H1 (cell line): ENCODE measurements at regions not wholly inside any gene's neighbourhood (a gene's known extent, or its start where the extent isn't known, plus 50 kb on each side); places are given as distances from the start of the nearest gene placed in this dataset.

Source experiments
- CTCF ChIA-PET: fragments of 300-600 bp; sonication (Branson Sonifier 250); formaldehyde crosslinking; loops from one replicate; lab custom pipeline; 2021; ENCODE audit not compliant: partially characterized antibody; lab: Charles Lee
- POLR2A ChIA-PET: fragments of 300-600 bp; sonication (Branson Sonifier 250); formaldehyde crosslinking; loops from one replicate; lab custom pipeline; 2021; ENCODE audit warnings: inconsistent platforms; ENCODE audit not compliant: partially characterized antibody; lab: Charles Lee
- DNase-seq, 2 experiments: peaks; one replicate each; pipeline versions ENCODE4 v3.0.0 to v3.0.0-alpha.2; 2010 to 2022; ENCODE audit warnings: low spot score in 2 of 2, low read depth in 1 of 2, mixed read lengths in 1 of 2
- FAIRE-seq: peaks from 2 replicates; lab custom pipeline; 2011; peaks lifted over from hg19 to GRCh38; lab: Jason Lieb, UNC
- H2AFZ ChIP-seq: 2 replicates; pipeline ENCODE4 v1.8.1; 2012; ENCODE audit warnings: low read length, inconsistent platforms
- H2AK5ac ChIP-seq: 2 replicates; pipeline ENCODE4 v1.6.1; 2013; ENCODE audit warnings: low read depth, low read length
- H2BK120ac ChIP-seq: replicated peaks from 2 replicates; pipeline ENCODE3; 2013; ENCODE audit warnings: low read depth, low read length, inconsistent platforms
- H2BK12ac ChIP-seq: 2 replicates; pipeline ENCODE4 v1.6.1; 2013; ENCODE audit warnings: low read depth, low read length
- H2BK15ac ChIP-seq: 2 replicates; pipeline ENCODE4 v1.6.1; 2013; ENCODE audit warnings: low read length
- H2BK20ac ChIP-seq: 2 replicates; pipeline ENCODE4 v1.6.1; 2013; ENCODE audit warnings: low read length
- H2BK5ac ChIP-seq: 2 replicates; pipeline ENCODE4 v1.6.1; 2013; ENCODE audit warnings: low read depth, low read length
- H3K14ac ChIP-seq: 2 replicates; pipeline ENCODE4 v1.6.1; 2013; ENCODE audit warnings: inconsistent platforms; ENCODE audit not compliant: insufficient read length
- H3K18ac ChIP-seq: 2 replicates; pipeline ENCODE4 v1.6.1; 2013; ENCODE audit warnings: low read length; ENCODE audit errors: extremely low read depth
- H3K23ac ChIP-seq: 2 replicates; pipeline ENCODE4 v1.6.1; 2013; ENCODE audit warnings: inconsistent platforms; ENCODE audit not compliant: insufficient read length
- H3K23me2 ChIP-seq: 2 replicates; pipeline ENCODE4 v1.6.1; 2013; ENCODE audit warnings: low read depth, low read length
- H3K27ac ChIP-seq: 2 replicates; pipeline ENCODE4 v1.6.1; 2011; ENCODE audit warnings: low read depth, low read length, inconsistent platforms
- H3K27me3 ChIP-seq, 4 experiments: replicated peaks in 1 of 4; 1 replicate in 1 of 4; 2 replicates in 3 of 4; pipeline versions ENCODE4 v1.6.1 to v1.8.1; 2011 to 2013; ENCODE audit warnings: low read length in 3 of 4, mild to moderate bottlenecking in 3 of 4, inconsistent platforms in 2 of 4, mixed read lengths in 2 of 4, moderate library complexity in 1 of 4; ENCODE audit not compliant: control insufficient read depth in 3 of 4, insufficient read depth in 3 of 4; ENCODE audit errors: extremely low read depth in 1 of 4
- H3K36me3 ChIP-seq, 4 experiments: 2 replicates each; pipeline versions ENCODE4 v1.6.1 to v1.8.1; 2011 to 2013; ENCODE audit warnings: mild to moderate bottlenecking in 4 of 4, low read length in 3 of 4, moderate library complexity in 2 of 4, control low read depth in 1 of 4, inconsistent platforms in 1 of 4; ENCODE audit not compliant: insufficient read depth in 4 of 4, control insufficient read depth in 2 of 4
- H3K4ac ChIP-seq: replicated peaks from 2 replicates; pipeline ENCODE3; 2013; ENCODE audit warnings: low read length, low read depth, mixed read lengths, inconsistent platforms; ENCODE audit not compliant: insufficient read length
- H3K4me1 ChIP-seq, 4 experiments: replicated peaks in 1 of 4; 1 replicate in 1 of 4; 2 replicates in 3 of 4; pipeline versions ENCODE4 v1.6.1 to v1.8.1; 2011 to 2013; ENCODE audit warnings: low read length in 3 of 4, inconsistent platforms in 2 of 4, mixed read lengths in 1 of 4; ENCODE audit not compliant: insufficient read depth in 4 of 4, control insufficient read depth in 3 of 4
- H3K4me2 ChIP-seq, 2 experiments: 2 replicates each; pipeline versions ENCODE4 v1.6.1 to v1.8.1; 2011 to 2013; ENCODE audit warnings: low read depth in 2 of 2, low read length in 2 of 2, control low read depth in 1 of 2, inconsistent platforms in 1 of 2, mild to moderate bottlenecking in 1 of 2; ENCODE audit not compliant: insufficient read depth in 1 of 2
- H3K4me3 ChIP-seq, 4 experiments: fragments of 200-600, 300-600 bp in 1 of 4; sonication (generic), shearing (Covaris generic), sonication (Bioruptor Twin) in 1 of 4; 2 replicates each; pipeline versions ENCODE4 v1.5.1 to v1.8.1; 2011 to 2016; ENCODE audit warnings: low read length in 4 of 4, low read depth in 3 of 4, control low read depth in 2 of 4, inconsistent platforms in 2 of 4, mild to moderate bottlenecking in 2 of 4, mixed read lengths in 1 of 4, moderate library complexity in 1 of 4; ENCODE audit not compliant: insufficient read depth in 2 of 4; ENCODE audit errors: extremely low read depth in 1 of 4
- H3K56ac ChIP-seq: replicated peaks from 2 replicates; pipeline ENCODE3; 2013; ENCODE audit warnings: low read depth, mild to moderate bottlenecking, mixed read lengths, low read length, inconsistent platforms; ENCODE audit not compliant: insufficient read length
- H3K79me1 ChIP-seq: 2 replicates; pipeline ENCODE4 v1.6.1; 2013; ENCODE audit warnings: low read depth, low read length, control low read depth
- H3K79me2 ChIP-seq, 2 experiments: 2 replicates each; pipeline versions ENCODE4 v1.6.1 to v1.8.1; 2012 to 2013; ENCODE audit warnings: low read length in 2 of 2, mild to moderate bottlenecking in 2 of 2, inconsistent platforms in 1 of 2; ENCODE audit not compliant: insufficient read depth in 2 of 2, control insufficient read depth in 1 of 2
- H3K9ac ChIP-seq, 4 experiments: replicated peaks in 1 of 4; 1 replicate in 1 of 4; 2 replicates in 3 of 4; pipeline versions ENCODE4 v1.6.1 to v1.8.1; 2011 to 2013; ENCODE audit warnings: low read depth in 3 of 4, low read length in 3 of 4, control low read depth in 2 of 4, mild to moderate bottlenecking in 2 of 4, moderate library complexity in 2 of 4, inconsistent platforms in 1 of 4; ENCODE audit errors: extremely low read depth in 1 of 4
- H3K9me3 ChIP-seq, 2 experiments: 2 replicates each; pipeline versions ENCODE4 v1.6.1 to v1.8.1; 2012 to 2013; ENCODE audit warnings: mild to moderate bottlenecking in 2 of 2, moderate library complexity in 2 of 2, control low read depth in 1 of 2, inconsistent platforms in 1 of 2, low read depth in 1 of 2, low read length in 1 of 2, mixed read lengths in 1 of 2; ENCODE audit not compliant: insufficient read depth in 2 of 2
- H4K20me1 ChIP-seq, 2 experiments: replicated peaks in 1 of 2; 2 replicates each; pipeline versions ENCODE3 to v1.8.1; 2011 to 2013; ENCODE audit warnings: inconsistent platforms in 2 of 2, low read length in 2 of 2, mild to moderate bottlenecking in 1 of 2; ENCODE audit not compliant: insufficient read depth in 2 of 2, control insufficient read depth in 1 of 2
- H4K5ac ChIP-seq: 2 replicates; pipeline ENCODE4 v1.6.1; 2013; ENCODE audit warnings: low read length, low read depth, mixed read lengths, inconsistent platforms; ENCODE audit not compliant: insufficient read length
- H4K8ac ChIP-seq: 2 replicates; pipeline ENCODE4 v1.8.0; 2013; ENCODE audit warnings: mild to moderate bottlenecking, moderate library complexity, low read length, inconsistent platforms; ENCODE audit not compliant: insufficient read depth; ENCODE audit errors: extremely low read depth
- H4K91ac ChIP-seq: replicated peaks from 2 replicates; pipeline ENCODE3; 2013; ENCODE audit warnings: low read length, mixed read lengths, inconsistent platforms; ENCODE audit not compliant: insufficient read length
- ASH2L ChIP-seq: fragments of 200-600, 300-600 bp; sonication (generic); IDR thresholded peaks from one replicate; pipeline ENCODE4 v1.7.1; 2017; ENCODE audit warnings: low read length
- BACH1 ChIP-seq: IDR thresholded peaks from 2 replicates; pipeline ENCODE4 v1.6.1; 2012; ENCODE audit warnings: low read length, improper control_type of control experiment
- BRCA1 ChIP-seq: IDR thresholded peaks from 2 replicates; pipeline ENCODE4 v1.6.1; 2012; ENCODE audit warnings: low read depth, low read length, improper control_type of control experiment
- CBX5 ChIP-seq: fragments of 300-800, 300-1000 bp; sonication (generic); IDR thresholded peaks from 2 replicates; pipeline ENCODE4 v1.7.1; 2016; ENCODE audit warnings: antibody characterized with exemption, low read length, low read depth
- CEBPB ChIP-seq: IDR thresholded peaks from 2 replicates; pipeline ENCODE4 v1.6.1; 2012; ENCODE audit warnings: low read depth, low read length
- FOSL1 ChIP-seq: IDR thresholded peaks from 2 replicates; pipeline ENCODE4 v1.6.1; 2011; ENCODE audit warnings: mild to moderate bottlenecking, low read depth, low read length, moderate library complexity; ENCODE audit not compliant: insufficient read depth
- JUN ChIP-seq: IDR thresholded peaks from 2 replicates; pipeline ENCODE4 v1.6.1; 2011; ENCODE audit warnings: low read depth, mild to moderate bottlenecking, improper control_type of control experiment, low read length
- JUND ChIP-seq: IDR thresholded peaks from 2 replicates; pipeline ENCODE4 v1.6.1; 2011; ENCODE audit warnings: mild to moderate bottlenecking, improper control_type of control experiment, low read length
- NRF1 ChIP-seq: IDR thresholded peaks from 2 replicates; pipeline ENCODE4 v1.6.1; 2011; ENCODE audit warnings: mild to moderate bottlenecking, low read depth, low read length, improper control_type of control experiment
- PHF8 ChIP-seq: fragments of 200-600 bp; sonication (generic); conservative IDR thresholded peaks from 2 replicates; pipeline ENCODE4 v1.7.1; 2012; ENCODE audit warnings: low read depth, mild to moderate bottlenecking, inconsistent platforms, low read length, moderate library complexity
- POU5F1 ChIP-seq: IDR thresholded peaks from 2 replicates; pipeline ENCODE4 v1.6.1; 2011; ENCODE audit warnings: low read depth, mild to moderate bottlenecking, low read length, moderate library complexity
- WGBS, 2 experiments: shearing (Covaris generic) in 1 of 2; methylation state at CpG; one replicate each; pipeline versions ENCODE4 v1.1.6 to v1.1.7; 2013 to 2015; ENCODE audit warnings: low lambda C conversion rate in 2 of 2, mixed read lengths in 2 of 2, inconsistent platforms in 1 of 2, low coverage in 1 of 2, missing lambda C conversion rate in 1 of 2; ENCODE audit not compliant: insufficient replicate concordance in 2 of 2, insufficient coverage in 1 of 2, insufficient read length in 1 of 2; ENCODE audit errors: extremely low coverage in 1 of 2, missing lambda C conversion rate in 1 of 2; 5-methylcytosine and 5-hydroxymethylcytosine counted together

DNA sequence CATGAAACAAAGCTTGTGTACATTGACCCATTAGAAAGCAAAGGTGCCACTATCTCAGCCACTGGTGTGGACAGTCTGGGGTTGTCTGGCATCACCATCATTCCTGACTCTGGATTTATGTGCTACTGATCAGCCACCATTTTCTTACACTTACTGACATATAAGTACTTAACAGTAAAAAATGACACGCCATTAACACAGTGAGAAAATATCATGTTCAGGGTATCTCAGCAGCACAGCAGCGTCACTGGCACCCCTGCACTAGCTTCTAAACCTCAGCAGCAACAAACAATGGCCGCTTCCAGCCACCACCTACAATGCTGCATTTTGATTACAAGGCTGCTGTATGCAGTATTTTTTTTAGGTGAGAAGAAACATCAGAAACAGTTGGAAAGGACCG, 253.4 kb upstream of the HDAC4 start:
- Histone ChIP-seq H3K27me3 (no peaks in the 10 kb centered on the region), H3K79me1 (no peaks in the 10 kb centered on the region), H4K91ac (no peak overlapping the region), H3K36me3 (no peaks in the 10 kb centered on the region), H3K4me1 (no peaks in the 10 kb centered on the region), H2AFZ (no peak overlapping the region), H3K18ac (no peak overlapping the region), H3K27ac (no peak overlapping the region), H4K20me1 (no peaks in the 10 kb centered on the region), H3K4ac (no peak overlapping the region), H2BK120ac (no peak overlapping the region), H3K9ac (no peak overlapping the region), H3K23ac (no peak overlapping the region), H2AK5ac (no peak overlapping the region), H3K56ac (no peak overlapping the region), H3K23me2 (no peaks in the 10 kb centered on the region), H4K5ac (no peak overlapping the region), H4K8ac (no peak overlapping the region), H3K14ac (no peak overlapping the region), H3K4me2 (no peak overlapping the region), H3K9me3 (peaks cover 0 to 3% of the 10 kb centered on the region in 2 experiments; a peak in 1 of 4 replicates), H3K4me3 (no peak overlapping the region), H2BK5ac (no peak overlapping the region), H2BK15ac (no peak overlapping the region), H2BK20ac (no peak overlapping the region), H2BK12ac (no peak overlapping the region), H3K79me2 (no peaks in the 10 kb centered on the region)
- ChIA-PET CTCF (no interaction called here), POLR2A (no interaction called here)
- TF ChIP-seq FOSL1 (no peak), NRF1 (no peak), BACH1 (no peak), ASH2L (no peak), CEBPB (no peak), PHF8 (no peak), JUND (no peak), POU5F1 (no peak), JUN (no peak), CBX5 (no peak), BRCA1 (no peak)
- 88% methylated on average over 4 of the region's 4 CpGs; no CpG with 5 or more reads in 1 of the 2 experiments for WGBS, 2 experiments
- DNase-seq (no peak), FAIRE-seq (no peak)
